IPS-NIHi7 (cell line): ENCODE measurements at regions not wholly inside any gene's neighbourhood (a gene's known extent, or its start where the extent isn't known, plus 50 kb on each side); places are given as distances from the start of the nearest gene placed in this dataset.

Experiments
- DNase-seq: peaks from one replicate; pipeline ENCODE4 v3.0.0; 2012; ENCODE audit warnings: mixed read lengths; ENCODE audit errors: extremely low spot score

DNA sequence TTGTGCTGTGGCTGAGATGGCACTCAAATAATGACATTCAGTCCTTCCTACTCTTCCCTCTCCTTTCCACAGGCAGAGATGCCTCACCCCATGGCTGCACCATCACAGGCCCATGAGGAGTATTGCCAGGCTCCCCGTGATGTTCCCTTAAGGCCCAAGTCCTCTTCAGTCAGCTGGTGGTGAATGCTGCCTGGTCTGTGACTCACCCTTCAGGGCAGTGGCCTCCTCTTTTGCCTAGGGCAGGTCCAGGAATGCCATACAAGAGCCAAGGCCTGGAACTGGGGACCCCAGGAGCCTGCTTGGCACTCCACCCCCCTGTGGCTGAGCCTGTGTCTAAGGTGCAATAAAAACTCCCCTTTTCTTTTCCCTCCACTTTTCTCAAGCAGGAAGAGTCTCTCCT is 144.2 kb upstream of the GEMIN8 start:
- DNase-seq, result no peak

GRCh38 chrX:14164828-14165227 is 135.1 kb upstream of the GEMIN8 start:
- DNase-seq, result no peak

- no peak for DNase-seq
These were observed 95.8 kb upstream of the GEMIN8 start for GRCh38 chrX:14125462-14125861.

- DNase-seq, result no peak
These were observed 94.9 kb upstream of the GEMIN8 start for GRCh38 chrX:14124562-14124961.

- peak; percentile 80 for DNase-seq
These were observed 66.0 kb upstream of the GEMIN8 start for GRCh38 chrX:14095702-14096101.

DNA sequence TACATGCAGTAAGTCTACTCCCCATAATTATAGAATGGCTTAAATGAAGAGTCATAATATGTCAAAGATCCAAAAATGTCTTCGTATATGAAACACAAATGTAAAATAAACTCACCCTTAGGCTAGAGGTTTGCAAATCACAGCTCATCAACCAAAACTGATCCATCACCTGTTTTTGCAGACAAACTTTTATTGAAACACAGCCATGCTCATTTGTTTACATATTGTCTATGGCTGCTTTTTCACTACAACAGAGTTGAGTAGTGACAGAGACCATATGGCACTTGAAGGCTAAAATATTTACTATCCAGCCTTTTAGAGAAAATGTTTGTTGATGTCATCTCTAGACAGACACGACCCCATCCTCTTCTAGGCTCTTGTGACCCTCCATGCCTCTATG is 64.5 kb upstream of the GEMIN8 start:
- no peak for DNase-seq

DNA sequence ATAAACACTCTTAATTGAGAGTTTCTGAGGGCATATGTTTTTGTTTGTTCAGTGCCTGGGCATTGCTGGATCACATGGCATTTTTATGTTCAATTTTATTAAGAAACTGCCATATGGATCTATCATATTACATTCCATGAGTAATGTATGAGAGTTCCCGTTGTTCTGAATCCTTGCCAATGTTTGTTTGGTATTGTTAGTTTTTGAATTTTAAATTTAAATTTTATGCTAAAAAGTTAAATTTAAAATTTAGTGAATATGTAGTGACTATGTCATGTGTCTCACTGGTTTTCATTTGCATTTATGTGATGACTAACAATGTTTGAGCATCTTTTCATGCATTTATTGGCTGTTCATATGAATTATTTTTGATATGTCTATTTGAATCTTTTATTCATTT is 54.8 kb upstream of the GEMIN8 start:
- no peak for DNase-seq

GRCh38 chrX:14083783-14084182 is 54.1 kb upstream of the GEMIN8 start:
- no peak for DNase-seq

DNA sequence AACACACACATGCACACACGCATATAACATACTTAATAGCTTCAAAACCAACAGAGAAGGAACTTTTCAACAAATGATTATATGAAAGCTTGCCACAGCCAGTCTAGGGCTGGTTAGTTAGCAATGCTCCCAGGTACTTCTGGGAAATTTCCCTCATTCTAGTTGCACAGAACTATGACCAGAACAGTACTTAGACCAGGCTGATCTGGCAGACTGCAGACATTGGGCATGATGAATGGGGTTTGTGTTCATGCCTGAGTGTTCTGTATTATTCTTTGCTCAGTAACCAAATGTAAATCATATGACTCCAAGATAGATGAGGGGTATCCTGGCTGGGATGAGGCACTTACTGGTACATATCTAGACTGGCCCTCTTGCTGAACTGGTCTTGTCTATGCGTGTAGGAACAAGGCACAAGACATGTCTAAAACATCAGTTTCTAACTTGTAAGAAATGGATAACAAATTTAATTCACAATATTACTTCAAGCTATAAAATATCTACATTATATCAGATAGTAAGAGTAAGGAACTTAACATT is 50.3 kb upstream of the GEMIN8 start:
- DNase-seq, result no peak
